DND-41 (cell line): ENCODE measurements at regions not wholly inside any gene's neighbourhood (a gene's known extent, or its start where the extent isn't known, plus 50 kb on each side); places are given as distances from the start of the nearest gene placed in this dataset.

Source experiments
- ATAC-seq: fragments of 200-7000 bp; cut with Tn5 transposase; 3 replicates; pipeline ENCODE4 v1.9.1; 2021; ENCODE audit warnings: low read depth; ENCODE audit not compliant: insufficient read depth
- DNase-seq: peaks from one replicate; pipeline ENCODE4 v3.0.0-alpha.2; 2020
- H2AFZ ChIP-seq: 2 replicates; pipeline ENCODE4 v1.6.0; 2012; ENCODE audit warnings: low read depth, low read length
- H3K27ac ChIP-seq: 2 replicates; pipeline ENCODE4 v1.5.1; 2012; ENCODE audit warnings: low read length, inconsistent platforms
- H3K27me3 ChIP-seq: fragments of 200-600 bp; sonication (generic); 2 replicates; pipeline ENCODE4 v1.6.0; 2012; ENCODE audit warnings: low read length, mild to moderate bottlenecking, inconsistent platforms; ENCODE audit not compliant: insufficient read depth, poor library complexity
- H3K36me3 ChIP-seq: 2 replicates; pipeline ENCODE4 v1.5.1; 2012; ENCODE audit warnings: low read length, inconsistent platforms; ENCODE audit not compliant: insufficient read depth
- H3K4me1 ChIP-seq: 2 replicates; pipeline ENCODE4 v1.5.1; 2012; ENCODE audit warnings: mild to moderate bottlenecking, low read length; ENCODE audit not compliant: insufficient read depth
- H3K4me2 ChIP-seq: 2 replicates; pipeline ENCODE4 v1.6.0; 2012; ENCODE audit warnings: mild to moderate bottlenecking, moderate library complexity, low read length, inconsistent platforms; ENCODE audit not compliant: insufficient read depth
- H3K4me3 ChIP-seq, 2 experiments: fragments of 200-600 bp in 1 of 2; shearing (Covaris generic) in 1 of 2; 2 replicates each; pipeline ENCODE4 v1.5.1; 2012 to 2016; ENCODE audit warnings: inconsistent platforms in 2 of 2, low read length in 2 of 2, mild to moderate bottlenecking in 2 of 2, low read depth in 1 of 2, moderate library complexity in 1 of 2
- H3K79me2 ChIP-seq: 2 replicates; pipeline ENCODE4 v1.6.0; 2012; ENCODE audit warnings: low read length, inconsistent platforms; ENCODE audit not compliant: insufficient read depth
- H3K9ac ChIP-seq: 2 replicates; pipeline ENCODE4 v1.6.0; 2012; ENCODE audit warnings: low read depth, mild to moderate bottlenecking, inconsistent platforms, low read length, moderate library complexity
- H3K9me3 ChIP-seq: 2 replicates; pipeline ENCODE4 v1.5.1; 2012; ENCODE audit warnings: low read length, moderate library complexity, mild to moderate bottlenecking, inconsistent platforms; ENCODE audit not compliant: insufficient read depth, severe bottlenecking
- H4K20me1 ChIP-seq: 2 replicates; pipeline ENCODE4 v1.6.0; 2012; ENCODE audit warnings: low read length; ENCODE audit not compliant: insufficient read depth
- CTCF ChIP-seq: IDR thresholded peaks from 2 replicates; pipeline ENCODE4 v1.5.1; 2012; ENCODE audit warnings: borderline replicate concordance, low read length, moderate library complexity, mild to moderate bottlenecking; ENCODE audit not compliant: poor library complexity, severe bottlenecking; ENCODE audit errors: extremely low read depth
- EZH2 ChIP-seq: IDR thresholded peaks from 3 replicates; pipeline ENCODE4 v1.6.1; 2012; ENCODE audit warnings: borderline replicate concordance, low read depth, mild to moderate bottlenecking, moderate library complexity, low read length, inconsistent platforms; ENCODE audit not compliant: severe bottlenecking

GRCh38 chr6:9583753-9584352 is 831.0 kb downstream of the TFAP2A start:
- Histone ChIP-seq H3K27ac (no peak overlapping the region), H3K79me2 (no peaks in the 10 kb centered on the region), H3K9ac (no peak overlapping the region), H3K36me3 (no peaks in the 10 kb centered on the region), H3K4me3 (no peak overlapping the region), H2AFZ (no peak overlapping the region), H4K20me1 (no peaks in the 10 kb centered on the region), H3K4me1 (no peaks in the 10 kb centered on the region), H3K27me3 (no peaks in the 10 kb centered on the region), H3K4me2 (no peak overlapping the region), H3K9me3 (no peaks in the 10 kb centered on the region)
- no peak for TF ChIP-seq EZH2
- TF ChIP-seq CTCF, result no peak
- no peak for ATAC-seq
- no peak for DNase-seq

GRCh38 chr6:9581155-9581554 is 833.7 kb downstream of the TFAP2A start:
- no peaks in the 10 kb centered on the region for H3K9me3 ChIP-seq
- no peaks in the 10 kb centered on the region for H3K36me3 ChIP-seq
- no peak overlapping the region for H3K27ac ChIP-seq
- H3K4me1 ChIP-seq, result no peaks in the 10 kb centered on the region
- no peaks in the 10 kb centered on the region for H4K20me1 ChIP-seq
- H3K27me3 ChIP-seq, result no peaks in the 10 kb centered on the region
- no peak for ATAC-seq
- no peak for DNase-seq
- no peak overlapping the region for H3K4me2 ChIP-seq
- H3K79me2 ChIP-seq, result no peaks in the 10 kb centered on the region
- no peak overlapping the region for H2AFZ ChIP-seq
- TF ChIP-seq EZH2 (no peak), CTCF (no peak)
- H3K4me3 ChIP-seq, result no peak overlapping the region
- H3K9ac ChIP-seq, result no peak overlapping the region

GRCh38 chr6:9576521-9576920 is 838.4 kb downstream of the TFAP2A start:
- TF ChIP-seq EZH2 (no peak), CTCF (no peak)
- Histone ChIP-seq H2AFZ (no peak overlapping the region), H3K36me3 (no peaks in the 10 kb centered on the region), H3K4me1 (no peaks in the 10 kb centered on the region), H3K79me2 (no peaks in the 10 kb centered on the region), H3K27ac (no peak overlapping the region), H4K20me1 (no peaks in the 10 kb centered on the region), H3K4me2 (no peak overlapping the region), H3K27me3 (no peaks in the 10 kb centered on the region), H3K9ac (no peak overlapping the region), H3K4me3 (no peak overlapping the region), H3K9me3 (no peaks in the 10 kb centered on the region)
- DNase-seq (no peak), ATAC-seq (no peak)

GRCh38 chr6:9566096-9566495 is 848.8 kb downstream of the TFAP2A start:
- Histone ChIP-seq H3K9me3 (no peaks in the 10 kb centered on the region), H3K4me2 (no peak overlapping the region), H3K79me2 (no peaks in the 10 kb centered on the region), H3K27ac (no peak overlapping the region), H3K27me3 (no peaks in the 10 kb centered on the region), H2AFZ (no peak overlapping the region), H3K36me3 (no peaks in the 10 kb centered on the region), H3K4me1 (no peaks in the 10 kb centered on the region), H3K9ac (no peak overlapping the region), H3K4me3 (no peak overlapping the region), H4K20me1 (no peaks in the 10 kb centered on the region)
- TF ChIP-seq EZH2, result no peak
- TF ChIP-seq CTCF, result no peak
- no peak for ATAC-seq
- no peak for DNase-seq
